ENCODE measurements at regions not wholly inside any gene's neighbourhood (a gene's known extent, or its start where the extent isn't known, plus 50 kb on each side); places are given as distances from the start of the nearest gene placed in this dataset.

GRCh38 chr16:26806657-26807056 lies 260.1 kb upstream of the C16orf82 start:
- no peak overlapping the region for H2AFZ ChIP-seq
- WGBS, 2 experiments (ENCODE audit: low coverage in 1 of 2, low lambda C conversion rate in 2 of 2, missing lambda C conversion rate in 2 of 2), result 27 to 34% methylated on average over 6 of the region's 6 CpGs
- TF ChIP-seq EZH2 (IDR thresholded peaks at IDR 0.05; ENCODE audit: insufficient read depth, poor library complexity, severe bottlenecking), result no peak
- in situ Hi-C loops (cut with MboI), result no loop called here
- H3K27me3 ChIP-seq (replicated peaks; ENCODE audit: insufficient read depth), result peaks cover 10% of the 10 kb centered on the region; the same call in 1 of the 2 replicates
- no peaks in the 10 kb centered on the region for H3K4me1 ChIP-seq (ENCODE audit: insufficient read depth)
- no peaks in the 10 kb centered on the region for H3F3A ChIP-seq (ENCODE audit: insufficient read depth)
- no peak for DNase-seq
- no peak overlapping the region for H3K9ac ChIP-seq
- H3K4me3 ChIP-seq, result no peak overlapping the region
- H4K20me1 ChIP-seq (ENCODE audit: insufficient read depth), result no peaks in the 10 kb centered on the region
- no peaks in the 10 kb centered on the region for H3K9me2 ChIP-seq (ENCODE audit: insufficient read depth)
- no peaks in the 10 kb centered on the region for H3K36me3 ChIP-seq (ENCODE audit: low read depth)
- no peaks in the 10 kb centered on the region for H3K9me3 ChIP-seq (ENCODE audit: low read depth)
- no peak overlapping the region for H3K4me2 ChIP-seq (ENCODE audit: unreplicated experiment)
- H3K79me2 ChIP-seq (ENCODE audit: insufficient read depth), result no peaks in the 10 kb centered on the region
- no peak overlapping the region for H3K27ac ChIP-seq

DNA sequence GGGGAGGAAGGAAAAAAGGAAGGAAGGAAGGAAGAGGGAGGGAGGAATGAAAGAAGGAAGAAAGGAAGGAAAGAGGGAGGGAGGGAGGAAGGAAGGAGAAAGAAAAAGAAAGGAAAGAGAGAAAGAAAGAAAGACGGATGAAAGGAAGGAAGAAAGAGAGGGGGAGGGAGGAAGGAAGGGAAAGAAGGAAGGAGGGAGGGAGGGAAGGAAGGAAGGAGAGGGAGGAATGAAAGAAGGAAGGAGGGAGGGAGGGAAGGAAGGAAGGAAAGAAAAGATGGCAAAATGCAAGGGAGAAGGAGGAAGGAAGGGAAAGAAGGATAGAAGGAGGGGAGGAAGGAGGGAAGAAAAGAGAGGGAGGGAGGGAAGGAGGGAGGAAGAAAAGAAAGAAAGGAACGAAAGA lies 257.3 kb upstream of the C16orf82 start:
- TF ChIP-seq EZH2 (IDR thresholded peaks at IDR 0.05; ENCODE audit: insufficient read depth, poor library complexity, severe bottlenecking) (no peak), EZH2phosphoT487 (IDR thresholded peaks at IDR 0.05; ENCODE audit: insufficient read depth, low read depth) (no peak)
- Histone ChIP-seq H3K4me3 (no peak overlapping the region), H2AFZ (no peak overlapping the region), H3K9ac (no peak overlapping the region), H3K36me3 (ENCODE audit: low read depth) (no peaks in the 10 kb centered on the region), H3K9me3 (ENCODE audit: low read depth) (no peaks in the 10 kb centered on the region), H3F3A (ENCODE audit: insufficient read depth) (no peaks in the 10 kb centered on the region), H3K79me2 (ENCODE audit: insufficient read depth) (no peaks in the 10 kb centered on the region), H3K27ac (no peak overlapping the region), H3K27me3 (replicated peaks; ENCODE audit: insufficient read depth) (peaks cover 10% of the 10 kb centered on the region; the same call in 1 of the 2 replicates), H3K4me2 (ENCODE audit: unreplicated experiment) (no peak overlapping the region), H3K4me1 (ENCODE audit: insufficient read depth) (no peaks in the 10 kb centered on the region), H4K20me1 (ENCODE audit: insufficient read depth) (no peaks in the 10 kb centered on the region), H3K9me2 (ENCODE audit: insufficient read depth) (no peaks in the 10 kb centered on the region)
- DNase-seq, result no peak
- 42 to 78% methylated on average over 1 to 2 of the region's 2 CpGs for WGBS, 2 experiments (ENCODE audit: low coverage in 1 of 2, low lambda C conversion rate in 2 of 2, missing lambda C conversion rate in 2 of 2)
- in situ Hi-C loops (cut with MboI), result no loop called here

DNA sequence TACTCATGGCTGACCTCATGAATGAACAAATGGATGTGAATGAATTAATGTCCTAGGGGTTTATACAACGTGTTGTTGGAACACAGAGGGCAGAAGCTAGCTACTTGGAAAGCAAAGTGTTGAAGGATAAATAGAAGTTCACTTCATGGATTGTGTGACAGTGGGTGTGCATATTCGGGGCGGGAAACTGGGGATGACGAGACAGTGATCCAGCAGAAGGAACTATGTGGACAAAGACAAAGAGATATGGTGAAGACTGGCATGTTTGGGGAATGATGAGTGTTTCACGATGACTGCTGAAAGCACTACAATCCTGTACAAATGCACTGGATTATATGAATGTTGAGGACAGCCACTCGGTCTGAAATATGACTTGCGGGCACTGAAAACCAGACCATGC lies 250.5 kb upstream of the C16orf82 start:
- H3K4me3 ChIP-seq, result peak overlapping the region; percentile 59
- no peaks in the 10 kb centered on the region for H3K27me3 ChIP-seq (replicated peaks; ENCODE audit: insufficient read depth)
- peak; percentile 73 for DNase-seq
- H3K27ac ChIP-seq, result peak overlapping the region; percentile 76
- H3K79me2 ChIP-seq (ENCODE audit: insufficient read depth), result no peaks in the 10 kb centered on the region
- H3K36me3 ChIP-seq (ENCODE audit: low read depth), result no peaks in the 10 kb centered on the region
- no peaks in the 10 kb centered on the region for H4K20me1 ChIP-seq (ENCODE audit: insufficient read depth)
- no peaks in the 10 kb centered on the region for H3K9me2 ChIP-seq (ENCODE audit: insufficient read depth)
- H3K4me1 ChIP-seq (ENCODE audit: insufficient read depth), result peaks cover 19% of the 10 kb centered on the region
- peak overlapping the region; percentile 52 for H3K4me2 ChIP-seq (ENCODE audit: unreplicated experiment)
- in situ Hi-C loops (cut with MboI), result no loop called here
- no peaks in the 10 kb centered on the region for H3K9me3 ChIP-seq (ENCODE audit: low read depth)
- H3K9ac ChIP-seq, result peak overlapping the region; percentile 62
- TF ChIP-seq EZH2phosphoT487 (IDR thresholded peaks at IDR 0.05; ENCODE audit: insufficient read depth, low read depth) (no peak), EZH2 (IDR thresholded peaks at IDR 0.05; ENCODE audit: insufficient read depth, poor library complexity, severe bottlenecking) (no peak)
- 36 to 45% methylated on average over 7 of the region's 7 CpGs for WGBS, 2 experiments (ENCODE audit: low coverage in 1 of 2, low lambda C conversion rate in 2 of 2, missing lambda C conversion rate in 2 of 2)
- H3F3A ChIP-seq (ENCODE audit: insufficient read depth), result 0 out of 2 replicates have a peak, but pooled peaks cover 9% of the 10 kb centered on the region
- H2AFZ ChIP-seq, result no peak overlapping the region; the same call in 1 of the 2 replicates

- Histone ChIP-seq H3K27ac (peak overlapping the region; percentile 76), H3K4me2 (ENCODE audit: unreplicated experiment) (peak overlapping the region; percentile 52), H3K9ac (peak overlapping the region; percentile 62), H3K79me2 (ENCODE audit: insufficient read depth) (no peaks in the 10 kb centered on the region), H2AFZ (peak overlapping the region; percentile 54), H3K4me3 (peak overlapping the region; percentile 59), H3K9me2 (ENCODE audit: insufficient read depth) (no peaks in the 10 kb centered on the region), H3K4me1 (ENCODE audit: insufficient read depth) (peaks cover 19% of the 10 kb centered on the region), H3K9me3 (ENCODE audit: low read depth) (no peaks in the 10 kb centered on the region), H3F3A (ENCODE audit: insufficient read depth) (0 out of 2 replicates have a peak, but pooled peaks cover 9% of the 10 kb centered on the region), H3K27me3 (replicated peaks; ENCODE audit: insufficient read depth) (no peaks in the 10 kb centered on the region; the same call in 1 of the 2 replicates), H3K36me3 (ENCODE audit: low read depth) (no peaks in the 10 kb centered on the region), H4K20me1 (ENCODE audit: insufficient read depth) (no peaks in the 10 kb centered on the region)
- TF ChIP-seq EZH2phosphoT487 (IDR thresholded peaks at IDR 0.05; ENCODE audit: insufficient read depth, low read depth), result 0 out of 2 replicates have a peak, but pooled peaks have one; percentile 45
- no peak for TF ChIP-seq EZH2 (IDR thresholded peaks at IDR 0.05; ENCODE audit: insufficient read depth, poor library complexity, severe bottlenecking)
- in situ Hi-C loops (cut with MboI), result no loop called here
- 7 to 8% methylated on average over 21 of the region's 21 CpGs for WGBS, 2 experiments (ENCODE audit: low coverage in 1 of 2, low lambda C conversion rate in 2 of 2, missing lambda C conversion rate in 2 of 2)
- peak; percentile 89 for DNase-seq
These were observed 249.7 kb upstream of the C16orf82 start for GRCh38 chr16:26816885-26817571.
